ENCODE measurements at regions not wholly inside any gene's neighbourhood (a gene's known extent, or its start where the extent isn't known, plus 50 kb on each side); places are given as distances from the start of the nearest gene placed in this dataset.
A peak's percentile ranks its signal among the peaks of the same experiment; 100 is the strongest.

DNA sequence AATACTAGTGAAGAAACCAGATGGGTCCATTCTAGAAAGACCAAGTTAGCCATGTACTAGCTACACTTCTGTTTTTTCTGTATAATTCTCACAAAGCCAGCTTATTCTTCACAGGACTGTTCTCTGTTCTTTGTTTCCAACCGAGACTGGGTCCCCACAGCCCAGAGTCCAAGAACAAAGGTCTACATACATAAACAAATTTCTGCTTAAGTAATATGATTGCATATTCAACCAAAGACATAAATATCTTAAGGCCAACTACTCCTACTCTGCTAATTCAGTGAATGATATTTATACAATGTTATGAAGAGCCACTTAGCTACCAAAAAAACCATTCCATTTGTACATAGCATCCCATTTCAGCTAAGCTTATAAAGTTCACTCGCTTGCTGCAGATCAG lies 299.8 kb upstream of the CCDC54 start:
- no peak for DNase-seq (ENCODE audit: low spot score)

GRCh38 chr3:107082527-107082926 lies 294.7 kb upstream of the CCDC54 start:
- DNase-seq (ENCODE audit: low spot score), result no peak

- DNase-seq (ENCODE audit: low spot score), result no peak
These were observed 292.0 kb upstream of the CCDC54 start for GRCh38 chr3:107085261-107085660.

GRCh38 chr3:107092121-107092520 lies 285.1 kb upstream of the CCDC54 start:
- DNase-seq (ENCODE audit: low spot score), result no peak

- DNase-seq (ENCODE audit: low spot score), result no peak
These were observed 278.4 kb upstream of the CCDC54 start for GRCh38 chr3:107098864-107099263.

DNA sequence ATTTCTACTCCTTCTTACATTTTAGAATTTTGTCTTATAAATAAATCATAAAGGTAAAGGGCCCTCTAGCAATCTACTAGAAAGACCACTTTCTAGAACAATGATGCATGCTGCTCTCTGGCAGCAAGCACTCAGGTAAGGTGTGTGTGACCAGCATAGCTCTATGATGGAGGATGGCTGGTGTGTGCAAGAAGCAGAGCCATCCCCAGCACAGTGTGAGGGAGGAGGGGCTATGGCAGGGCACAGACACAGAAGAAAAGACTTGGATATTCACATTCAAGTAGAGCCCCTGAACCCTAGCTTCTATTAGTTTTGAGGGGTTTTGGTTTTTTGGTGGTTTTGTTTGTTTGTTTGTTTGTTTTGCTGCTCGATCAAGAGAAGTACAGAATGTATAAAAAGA lies 277.1 kb upstream of the CCDC54 start:
- no peak for DNase-seq (ENCODE audit: low spot score)

- DNase-seq (ENCODE audit: low spot score), result no peak
These were observed 276.7 kb upstream of the CCDC54 start for GRCh38 chr3:107100573-107100972.

DNA sequence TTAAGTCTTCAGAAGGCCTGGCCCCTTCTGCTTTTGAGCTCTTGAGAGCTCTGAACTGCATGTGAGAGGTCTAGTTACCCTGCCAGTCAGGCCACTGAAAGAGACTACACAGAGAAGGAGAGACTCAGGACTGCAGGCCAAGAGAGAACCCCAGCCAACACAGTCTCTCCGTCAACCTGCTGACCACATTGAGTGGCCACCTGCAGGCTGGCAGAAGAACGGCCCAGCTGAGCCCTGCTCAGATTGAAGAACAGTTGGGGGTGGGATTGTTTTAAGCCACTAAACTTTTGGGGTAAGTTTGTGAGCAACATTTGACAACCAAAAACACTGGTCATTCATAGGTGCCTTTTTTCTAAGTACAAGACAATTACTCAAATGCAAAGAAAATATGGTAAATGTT lies 273.5 kb upstream of the CCDC54 start:
- no peak for DNase-seq (ENCODE audit: low spot score)

DNA sequence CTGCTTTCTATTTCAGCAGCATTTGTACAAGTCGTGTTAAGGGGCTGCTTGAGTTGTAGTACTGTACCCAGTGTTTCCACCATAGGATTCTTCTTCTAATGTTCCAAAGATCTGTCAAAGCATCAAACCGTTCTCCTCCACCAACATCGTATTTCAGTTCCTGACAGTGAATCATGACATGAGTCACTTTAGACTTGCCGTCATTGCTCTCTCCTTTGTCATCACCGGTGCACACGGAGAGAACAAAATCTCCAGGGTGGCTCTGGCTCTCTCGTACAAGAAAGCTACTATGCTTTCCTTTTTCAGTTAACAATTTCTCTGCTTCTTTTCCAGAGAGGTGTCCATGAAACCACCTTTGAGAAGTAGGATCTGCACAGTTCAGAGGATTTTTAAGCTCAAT lies 270.9 kb upstream of the CCDC54 start:
- DNase-seq (ENCODE audit: low spot score), result no peak

- no peak for DNase-seq (ENCODE audit: low spot score)
These were observed 270.3 kb upstream of the CCDC54 start for GRCh38 chr3:107106907-107107306.

- no peak for DNase-seq (ENCODE audit: low spot score)
These were observed 266.5 kb upstream of the CCDC54 start for GRCh38 chr3:107110596-107111305.

DNA sequence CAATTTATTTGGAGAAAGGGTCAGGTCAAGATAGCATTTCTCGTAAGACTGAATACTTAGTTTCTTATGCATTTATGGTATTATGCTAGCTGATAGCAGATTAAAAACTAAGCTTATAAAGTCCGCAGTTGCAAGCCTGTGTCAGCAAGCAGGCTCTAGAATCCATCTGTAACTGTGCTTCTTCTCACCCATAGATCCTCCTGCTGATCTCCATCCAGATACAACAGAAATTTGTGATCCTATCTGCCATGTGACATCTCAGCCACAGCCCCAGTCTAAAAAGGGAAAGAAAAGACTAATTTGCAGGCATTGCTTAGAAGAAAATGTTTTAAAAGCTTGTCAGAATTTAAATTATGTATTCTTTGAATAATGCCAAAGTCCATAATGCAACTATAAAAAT lies 265.4 kb upstream of the CCDC54 start:
- DNase-seq (ENCODE audit: low spot score), result no peak

DNA sequence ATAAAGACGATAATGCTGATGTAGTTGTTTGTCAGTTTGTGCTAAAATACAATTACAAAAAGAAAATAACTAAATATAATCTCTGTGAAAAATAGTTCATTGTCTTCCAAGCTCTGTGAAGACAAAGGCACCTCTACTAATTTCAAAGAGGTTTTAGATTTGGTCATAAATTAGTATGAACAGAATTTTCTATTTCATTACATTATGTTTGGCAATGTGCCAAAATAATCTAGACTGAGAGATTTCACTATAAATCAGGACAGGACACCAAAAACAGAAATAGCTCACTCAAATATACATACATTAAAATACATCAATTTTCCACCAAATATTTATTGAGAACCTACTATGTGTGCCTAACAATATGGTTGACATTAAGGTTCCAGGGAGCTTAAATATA lies 264.9 kb upstream of the CCDC54 start:
- DNase-seq (ENCODE audit: low spot score), result no peak

- no peak for DNase-seq (ENCODE audit: low spot score)
These were observed 261.0 kb upstream of the CCDC54 start for GRCh38 chr3:107116251-107116650.

- DNase-seq (ENCODE audit: low spot score), result no peak
These were observed 260.1 kb upstream of the CCDC54 start for GRCh38 chr3:107117156-107117555.

GRCh38 chr3:107117922-107118536 lies 259.2 kb upstream of the CCDC54 start:
- peak; percentile 71 for DNase-seq (ENCODE audit: low spot score)

DNA sequence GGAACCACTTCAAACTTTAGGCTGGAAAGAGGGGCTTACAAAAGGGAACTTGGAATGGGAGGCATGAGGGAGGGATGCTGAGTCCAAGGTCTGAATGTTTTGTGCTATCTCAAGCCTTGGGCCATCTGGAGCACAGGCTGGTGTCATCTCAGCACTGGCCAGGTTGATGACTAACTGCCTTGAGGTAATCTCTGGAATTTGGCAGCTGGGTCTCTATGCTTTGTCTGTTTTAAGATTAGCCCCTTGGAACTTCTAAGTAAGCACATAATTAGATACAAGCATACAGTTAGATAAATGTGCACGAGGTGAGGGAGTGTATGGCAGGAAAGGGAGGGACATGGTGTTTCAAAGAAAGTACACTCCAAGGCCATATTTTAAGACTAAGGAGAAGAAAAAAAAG lies 252.4 kb upstream of the CCDC54 start:
- DNase-seq (ENCODE audit: low spot score), result no peak

GRCh38 chr3:107128946-107129345 lies 248.3 kb upstream of the CCDC54 start:
- no peak for DNase-seq (ENCODE audit: low spot score)

DNA sequence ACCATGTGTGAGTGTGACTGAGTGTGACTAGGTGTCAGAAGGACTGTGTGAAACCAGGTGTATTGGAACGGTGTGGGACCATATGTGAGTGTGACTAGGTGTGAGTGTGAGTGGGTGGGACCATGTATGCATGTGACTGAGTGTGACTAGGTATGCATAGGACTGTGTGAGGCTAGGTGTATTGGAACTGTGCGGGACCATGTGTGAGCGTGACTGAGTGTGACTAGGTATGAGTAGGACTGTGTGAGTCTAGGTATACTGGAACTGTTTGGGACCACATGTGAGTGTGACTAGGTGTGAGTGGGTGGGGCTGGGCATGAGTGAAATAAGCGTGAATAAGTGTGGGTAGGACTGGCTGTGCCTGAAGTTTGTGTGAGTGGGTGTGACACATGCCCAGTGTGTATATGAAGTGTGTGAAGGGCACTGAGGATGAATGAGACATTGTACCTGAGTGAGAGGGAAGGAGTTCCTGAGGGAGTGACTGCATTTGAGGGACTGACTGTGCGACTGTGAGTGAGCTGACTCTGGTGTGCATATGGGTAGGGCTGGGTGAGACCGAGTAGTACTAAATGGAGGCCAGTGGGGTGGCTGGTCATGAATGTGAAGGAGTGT lies 247.0 kb upstream of the CCDC54 start:
- no peak for DNase-seq (ENCODE audit: low spot score)

- no peak for DNase-seq (ENCODE audit: low spot score)
These were observed 244.6 kb upstream of the CCDC54 start for GRCh38 chr3:107132674-107133073.

DNA sequence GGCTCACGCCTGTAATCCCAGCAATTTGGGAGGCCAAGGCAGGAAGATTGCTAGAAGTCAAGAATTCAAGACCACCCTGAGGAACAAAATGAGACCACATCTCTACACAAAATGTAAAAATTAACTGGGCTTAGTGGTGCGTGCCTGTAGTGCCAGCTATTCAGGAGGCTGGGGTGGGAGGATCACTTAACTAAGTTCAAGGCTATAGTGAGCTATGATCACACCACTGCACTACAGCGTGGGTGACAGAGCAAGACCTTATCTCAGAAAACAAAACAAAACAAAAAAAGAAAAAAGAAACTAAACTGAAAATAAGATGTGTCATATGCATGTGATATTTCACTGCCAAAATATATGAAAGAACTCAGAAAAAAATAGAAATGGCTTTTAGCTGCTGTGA lies 243.3 kb upstream of the CCDC54 start:
- DNase-seq (ENCODE audit: low spot score), result no peak

GRCh38 chr3:107142171-107142570 lies 235.1 kb upstream of the CCDC54 start:
- DNase-seq (ENCODE audit: low spot score), result no peak

GRCh38 chr3:107142786-107143575 lies 234.3 kb upstream of the CCDC54 start:
- DNase-seq (ENCODE audit: low spot score), result no peak
